Sigmoid colon (tissue), 4 donors: ENCODE measurements at regions not wholly inside any gene's neighbourhood (a gene's known extent, or its start where the extent isn't known, plus 50 kb on each side); places are given as distances from the start of the nearest gene placed in this dataset.

Source experiments
- CTCF ChIP-seq, 4 experiments: fragments of 450-650 bp in 3 of 4; fragments of 200-600 bp in 1 of 4; IDR thresholded peaks; one replicate each; pipeline ENCODE4 v1.5.1; 2016 to 2019; ENCODE audit warnings: antibody characterized with exemption in 4 of 4, mild to moderate bottlenecking in 3 of 4, moderate library complexity in 2 of 4
- POLR2AphosphoS5 ChIP-seq, 4 donors: sonication (generic); formaldehyde crosslinking; IDR thresholded peaks; one replicate each; pipeline ENCODE4 v1.6.1; 2017; ENCODE audit warnings: antibody characterized with exemption in 4 of 4

- TF ChIP-seq POLR2AphosphoS5 (IDR thresholded peaks at IDR 0.05) = no peak
- TF ChIP-seq CTCF (IDR thresholded peaks at IDR 0.05) = no peak
Observed at GRCh38 chr5:100026606-100027005, 508.6 kb upstream of the FAM174A start.
